ENCODE measurements at regions not wholly inside any gene's neighbourhood (a gene's known extent, or its start where the extent isn't known, plus 50 kb on each side); places are given as distances from the start of the nearest gene placed in this dataset.

DNA sequence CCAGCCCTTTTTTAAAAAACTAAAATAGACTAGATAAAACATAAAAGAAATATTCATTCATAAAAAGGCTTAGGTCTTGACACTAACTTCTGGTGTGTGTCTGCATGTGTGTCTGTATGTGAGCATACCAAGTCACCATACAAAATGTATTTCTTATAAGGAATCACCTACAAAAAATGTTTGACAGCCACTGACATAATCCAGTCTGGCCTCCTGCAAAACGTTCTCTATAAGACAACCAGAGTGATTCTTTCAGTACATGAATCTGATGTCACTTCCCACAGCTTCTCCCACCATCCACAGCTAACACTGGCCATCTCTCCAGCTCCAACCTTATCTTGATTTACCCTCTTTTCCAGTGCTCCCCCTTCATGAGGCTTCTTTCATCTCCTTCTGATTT, 192.3 kb downstream of the TLE1 start:
- Histone ChIP-seq H3K4me3 (replicated peaks in 1 of 3; ENCODE audit: insufficient read depth in 1 of 3, low read depth in 1 of 3, low read length in 3 of 3) (no peak overlapping the region), H3K4me1 (ENCODE audit: control insufficient read depth, extremely low read depth, insufficient read depth, low read length) (no peaks in the 10 kb centered on the region), H3K27ac (ENCODE audit: insufficient read depth, low read depth, low read length) (no peak overlapping the region), H3K9me1 (replicated peaks; ENCODE audit: control insufficient read depth, extremely low read depth, insufficient read depth, low read length) (no peaks in the 10 kb centered on the region), H3K27me3 (ENCODE audit: control insufficient read depth in 2 of 2, insufficient read depth in 2 of 2, low read length in 2 of 2) (no peaks in the 10 kb centered on the region), H3K9me3 (replicated peaks; ENCODE audit: control insufficient read depth, insufficient read depth, low read length) (no peaks in the 10 kb centered on the region), H2AFZ (ENCODE audit: low read depth, low read length) (no peak overlapping the region), H3K4me2 (ENCODE audit: insufficient read depth, low read length) (no peak overlapping the region), H4K20me1 (replicated peaks; ENCODE audit: control insufficient read depth, extremely low read depth, insufficient read depth, low read length) (no peaks in the 10 kb centered on the region), H3K36me3 (ENCODE audit: control insufficient read depth in 2 of 2, extremely low read depth in 1 of 2, insufficient read depth in 2 of 2, low read length in 2 of 2) (no peaks in the 10 kb centered on the region), H3K9ac (replicated peaks; ENCODE audit: extremely low read depth, insufficient read depth, low read length) (no peak overlapping the region), H3K79me2 (ENCODE audit: control insufficient read depth, insufficient read depth, low read length) (no peaks in the 10 kb centered on the region)
- no peak for DNase-seq (ENCODE audit: low read depth, low spot score)
- dilution Hi-C loops (cut with MboI; ENCODE audit: extremely low pct_ligation_motif_present, low sequenced_read_pairs) (no loop called here), intact Hi-C loops (cut with micrococcal nuclease) (no loop called here)
- FAIRE-seq = no peak
- ChIA-PET CTCF (no interaction called here), POLR2A (no interaction called here)
- TF ChIP-seq MYC (IDR thresholded peaks at IDR 0.05; ENCODE audit: low read depth, low read length) (no peak), POLR2A (IDR thresholded peaks at IDR 0.05; ENCODE audit: low read depth, low read length) (no peak), EZH2 (IDR thresholded peaks at IDR 0.05; ENCODE audit: borderline replicate concordance, low read depth, low read length, severe bottlenecking) (no peak), FOS (IDR thresholded peaks at IDR 0.05; ENCODE audit: borderline replicate concordance, insufficient read depth, low read length) (no peak)
- BruUV-seq (replicated peaks) = no TSS peak

- DNase-seq (ENCODE audit: low read depth, low spot score) (no peak), FAIRE-seq (no peak)
- no peaks in the 10 kb centered on the region for H3K9me3 ChIP-seq (replicated peaks; ENCODE audit: control insufficient read depth, insufficient read depth, low read length)
- intact Hi-C loops (cut with micrococcal nuclease) (no loop called here), dilution Hi-C loops (cut with MboI; ENCODE audit: extremely low pct_ligation_motif_present, low sequenced_read_pairs) (no loop called here)
- no TSS peak for BruUV-seq (replicated peaks)
- no peak overlapping the region for H3K9ac ChIP-seq (replicated peaks; ENCODE audit: extremely low read depth, insufficient read depth, low read length)
- no peaks in the 10 kb centered on the region for H3K79me2 ChIP-seq (ENCODE audit: control insufficient read depth, insufficient read depth, low read length)
- CTCF ChIA-PET = interaction anchor here (1.5 kb wide), 1 partner anchor 12 kb away, joined by 3 read pairs; no protein-coding TSS in a partner anchor
- no peaks in the 10 kb centered on the region for H3K27me3 ChIP-seq (ENCODE audit: control insufficient read depth in 2 of 2, insufficient read depth in 2 of 2, low read length in 2 of 2)
- H3K4me1 ChIP-seq (ENCODE audit: control insufficient read depth, extremely low read depth, insufficient read depth, low read length) = peaks cover 5% of the 10 kb centered on the region
- no peaks in the 10 kb centered on the region for H3K36me3 ChIP-seq (ENCODE audit: control insufficient read depth in 2 of 2, extremely low read depth in 1 of 2, insufficient read depth in 2 of 2, low read length in 2 of 2)
- TF ChIP-seq FOS (IDR thresholded peaks at IDR 0.05; ENCODE audit: borderline replicate concordance, insufficient read depth, low read length) (peak; percentile 11), GATA2 (IDR thresholded peaks at IDR 0.05; ENCODE audit: insufficient read depth, insufficient read length, low read depth, low read length) (no peak)
- H3K27ac ChIP-seq (ENCODE audit: insufficient read depth, low read depth, low read length) = no peak overlapping the region
- no peak overlapping the region for H3K4me2 ChIP-seq (ENCODE audit: insufficient read depth, low read length)
- H4K20me1 ChIP-seq (replicated peaks; ENCODE audit: control insufficient read depth, extremely low read depth, insufficient read depth, low read length) = no peaks in the 10 kb centered on the region
- H3K9me1 ChIP-seq (replicated peaks; ENCODE audit: control insufficient read depth, extremely low read depth, insufficient read depth, low read length) = no peaks in the 10 kb centered on the region
- H2AFZ ChIP-seq (ENCODE audit: low read depth, low read length) = no peak overlapping the region
- no peak overlapping the region for H3K4me3 ChIP-seq (replicated peaks in 1 of 3; ENCODE audit: insufficient read depth in 1 of 3, low read depth in 1 of 3, low read length in 3 of 3)
- POLR2A ChIA-PET = no interaction called here
Measured at GRCh38 chr9:81492710-81493447, 196.5 kb downstream of the TLE1 start.
